ENCODE measurements at regions not wholly inside any gene's neighbourhood (a gene's known extent, or its start where the extent isn't known, plus 50 kb on each side); places are given as distances from the start of the nearest gene placed in this dataset.

- TF ChIP-seq CTCF (IDR thresholded peaks at IDR 0.05) = no peak
- no peak for TF ChIP-seq POLR2A (IDR thresholded peaks at IDR 0.05)
These were observed 149.2 kb upstream of the SLC24A5 start for GRCh38 chr15:47971637-47972036.
